Neural crest cell (in vitro differentiated cells): ENCODE measurements at regions not wholly inside any gene's neighbourhood (a gene's known extent, or its start where the extent isn't known, plus 50 kb on each side); places are given as distances from the start of the nearest gene placed in this dataset.

Experiments used
- DNase-seq: peaks from one replicate; pipeline ENCODE4 v3.0.0; 2021; ENCODE audit warnings: low read depth, mixed read lengths, low spot score
- H3K27ac Mint-ChIP-seq: one replicate; pipeline ENCODE4 v1.8.0; 2021; ENCODE audit warnings: mild to moderate bottlenecking, mixed read lengths; ENCODE audit not compliant: unreplicated experiment
- H3K27me3 Mint-ChIP-seq: 2 replicates; pipeline ENCODE4 v1.8.0; 2021; ENCODE audit warnings: low read depth, mild to moderate bottlenecking, mixed read lengths
- H3K36me3 Mint-ChIP-seq: 2 replicates; pipeline ENCODE4 v1.8.0; 2021; ENCODE audit warnings: low read depth, mild to moderate bottlenecking, mixed read lengths
- H3K4me1 Mint-ChIP-seq: 2 replicates; pipeline ENCODE4 v1.8.0; 2021; ENCODE audit warnings: mixed read lengths
- H3K4me3 Mint-ChIP-seq: one replicate; pipeline ENCODE4 v1.8.0; 2021; ENCODE audit warnings: mild to moderate bottlenecking, mixed read lengths
- H3K9me3 Mint-ChIP-seq: 2 replicates; pipeline ENCODE4 v1.8.0; 2021; ENCODE audit warnings: mixed read lengths
- TF ChIP-seq, protein P1 (sequence below): fragments of 200-600 bp; sonication (generic); conservative IDR thresholded peaks from 2 replicates; pipeline ENCODE4 v1.5.0; 2021; ENCODE audit warnings: antibody characterized with exemption, mild to moderate bottlenecking

DNA sequence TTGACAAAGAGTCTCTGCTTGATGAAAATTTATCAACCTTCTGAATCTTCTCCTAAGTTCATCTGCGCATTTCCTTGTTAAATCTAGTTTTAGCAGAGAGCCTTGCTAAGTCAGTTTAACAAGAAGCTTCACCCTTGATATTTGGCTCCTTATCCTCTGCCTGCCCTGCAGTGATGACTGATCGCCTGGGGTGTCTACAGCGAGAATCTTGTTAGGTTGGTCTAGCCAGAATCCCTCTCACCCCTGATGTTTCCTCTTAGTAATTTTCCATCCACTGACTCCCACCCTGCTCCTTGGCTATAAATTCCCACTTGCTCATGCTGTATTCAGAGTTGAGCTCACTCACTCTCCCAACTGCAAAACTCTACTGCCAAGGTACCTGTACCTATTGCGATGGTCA, 114.1 kb downstream of the TENT5A start:
- Mint-ChIP-seq H3K9me3 (peaks cover 16% of the 10 kb centered on the region), H3K27ac (no peak overlapping the region), H3K4me1 (peaks cover 21% of the 10 kb centered on the region), H3K36me3 (no peaks in the 10 kb centered on the region), H3K27me3 (no peaks in the 10 kb centered on the region), H3K4me3 (no peak overlapping the region)
- TF ChIP-seq, protein P1, sequence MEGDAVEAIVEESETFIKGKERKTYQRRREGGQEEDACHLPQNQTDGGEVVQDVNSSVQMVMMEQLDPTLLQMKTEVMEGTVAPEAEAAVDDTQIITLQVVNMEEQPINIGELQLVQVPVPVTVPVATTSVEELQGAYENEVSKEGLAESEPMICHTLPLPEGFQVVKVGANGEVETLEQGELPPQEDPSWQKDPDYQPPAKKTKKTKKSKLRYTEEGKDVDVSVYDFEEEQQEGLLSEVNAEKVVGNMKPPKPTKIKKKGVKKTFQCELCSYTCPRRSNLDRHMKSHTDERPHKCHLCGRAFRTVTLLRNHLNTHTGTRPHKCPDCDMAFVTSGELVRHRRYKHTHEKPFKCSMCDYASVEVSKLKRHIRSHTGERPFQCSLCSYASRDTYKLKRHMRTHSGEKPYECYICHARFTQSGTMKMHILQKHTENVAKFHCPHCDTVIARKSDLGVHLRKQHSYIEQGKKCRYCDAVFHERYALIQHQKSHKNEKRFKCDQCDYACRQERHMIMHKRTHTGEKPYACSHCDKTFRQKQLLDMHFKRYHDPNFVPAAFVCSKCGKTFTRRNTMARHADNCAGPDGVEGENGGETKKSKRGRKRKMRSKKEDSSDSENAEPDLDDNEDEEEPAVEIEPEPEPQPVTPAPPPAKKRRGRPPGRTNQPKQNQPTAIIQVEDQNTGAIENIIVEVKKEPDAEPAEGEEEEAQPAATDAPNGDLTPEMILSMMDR = no peak
- no peak for DNase-seq

DNA sequence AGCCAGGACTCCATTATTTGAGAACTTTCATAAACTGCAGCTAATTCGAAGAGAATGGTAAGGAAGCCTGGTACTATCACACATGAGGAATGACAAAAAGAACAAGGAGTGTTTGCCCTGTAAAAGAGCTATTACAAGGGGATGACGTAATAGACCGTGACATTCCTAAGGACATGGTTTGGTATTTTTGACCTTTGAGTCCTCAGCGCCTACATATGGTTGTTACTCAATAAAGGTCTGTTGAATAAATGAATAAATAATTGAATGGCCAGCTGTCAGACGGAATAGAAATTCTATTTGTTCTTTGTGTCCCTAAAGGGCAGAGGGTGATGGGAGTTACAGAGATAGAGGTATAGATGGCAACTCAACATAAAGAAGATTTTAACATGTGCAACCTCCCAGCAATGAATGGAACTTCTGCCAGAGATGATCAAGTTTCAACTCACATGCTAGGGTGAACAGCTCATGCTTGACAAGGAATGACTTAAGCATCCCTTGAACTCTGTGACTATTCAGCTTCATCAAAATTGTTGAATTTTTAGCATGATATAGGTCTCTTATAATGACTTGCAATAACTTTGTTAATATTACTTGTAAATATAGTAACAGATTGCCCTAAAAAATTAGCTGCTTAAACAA, 115.4 kb downstream of the TENT5A start:
- Mint-ChIP-seq H3K9me3 (peaks cover 10% of the 10 kb centered on the region), H3K4me3 (no peak overlapping the region), H3K27me3 (no peaks in the 10 kb centered on the region), H3K36me3 (no peaks in the 10 kb centered on the region), H3K27ac (no peak overlapping the region), H3K4me1 (peaks cover 21% of the 10 kb centered on the region)
- DNase-seq = no peak
- TF ChIP-seq, protein P1 = no peak

DNA sequence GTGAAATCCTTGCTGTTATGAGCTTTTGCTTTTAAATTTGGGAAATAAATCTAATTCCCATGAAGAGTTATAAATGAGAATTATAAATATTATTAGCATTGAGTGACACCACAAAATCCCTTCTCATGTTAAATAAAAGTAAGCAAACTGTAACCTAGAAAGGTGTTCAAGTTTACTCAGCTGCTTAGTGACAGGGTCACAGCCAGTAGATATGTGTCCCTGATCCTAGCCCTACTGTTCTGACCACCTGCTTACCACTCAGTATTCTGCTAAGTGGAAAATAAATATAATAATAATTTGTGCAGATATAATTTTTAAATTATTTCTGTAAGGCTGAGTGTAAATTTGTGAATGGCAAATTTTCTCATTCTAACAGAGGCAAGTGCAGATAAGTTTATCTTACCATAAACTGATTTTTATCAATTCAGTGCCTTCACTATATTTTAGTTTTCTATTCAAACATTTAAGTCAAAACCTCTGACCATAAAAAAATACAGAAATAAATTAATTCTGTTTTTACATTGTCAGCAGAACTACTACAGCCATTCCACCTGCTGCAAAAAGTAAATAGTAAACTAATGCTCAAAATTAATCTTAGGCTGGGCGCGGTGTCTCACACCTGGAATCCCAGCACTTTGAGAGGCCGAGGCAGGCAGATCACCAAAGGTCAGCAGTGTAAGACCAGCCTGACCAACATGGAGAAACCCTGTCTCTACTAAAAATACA, 118.2 kb downstream of the TENT5A start:
- peaks cover 21% of the 10 kb centered on the region for H3K4me1 Mint-ChIP-seq
- H3K36me3 Mint-ChIP-seq = peaks cover 8% of the 10 kb centered on the region
- no peak overlapping the region for H3K27ac Mint-ChIP-seq
- peaks cover 5% of the 10 kb centered on the region for H3K9me3 Mint-ChIP-seq
- no peak for DNase-seq
- H3K4me3 Mint-ChIP-seq = no peak overlapping the region
- no peaks in the 10 kb centered on the region for H3K27me3 Mint-ChIP-seq
- TF ChIP-seq, protein P1 = no peak

DNA sequence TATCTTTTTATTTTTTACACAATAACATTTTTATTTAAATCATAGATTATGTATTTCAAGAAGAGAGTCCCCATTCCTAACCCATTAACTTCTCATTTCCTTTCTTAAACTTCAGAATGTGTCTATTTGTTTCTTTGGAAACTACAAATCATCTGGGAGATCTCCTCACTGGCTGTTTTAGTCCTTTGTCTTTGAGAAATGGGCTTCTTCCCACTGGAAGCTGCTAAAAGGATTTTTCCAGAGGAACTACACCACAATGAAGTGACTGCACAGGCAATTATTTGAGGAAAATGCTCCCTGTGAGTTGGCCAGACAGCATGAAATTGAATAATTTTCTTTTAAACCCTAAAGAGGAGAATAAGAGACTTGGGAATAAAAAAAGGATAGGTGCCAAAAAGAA, 119.1 kb downstream of the TENT5A start:
- peaks cover 8% of the 10 kb centered on the region for H3K36me3 Mint-ChIP-seq
- no peak overlapping the region for H3K4me3 Mint-ChIP-seq
- H3K27me3 Mint-ChIP-seq = no peaks in the 10 kb centered on the region
- TF ChIP-seq, protein P1 = no peak
- H3K4me1 Mint-ChIP-seq = peaks cover 21% of the 10 kb centered on the region
- H3K9me3 Mint-ChIP-seq = peaks cover 5% of the 10 kb centered on the region
- no peak for DNase-seq
- H3K27ac Mint-ChIP-seq = no peak overlapping the region

DNA sequence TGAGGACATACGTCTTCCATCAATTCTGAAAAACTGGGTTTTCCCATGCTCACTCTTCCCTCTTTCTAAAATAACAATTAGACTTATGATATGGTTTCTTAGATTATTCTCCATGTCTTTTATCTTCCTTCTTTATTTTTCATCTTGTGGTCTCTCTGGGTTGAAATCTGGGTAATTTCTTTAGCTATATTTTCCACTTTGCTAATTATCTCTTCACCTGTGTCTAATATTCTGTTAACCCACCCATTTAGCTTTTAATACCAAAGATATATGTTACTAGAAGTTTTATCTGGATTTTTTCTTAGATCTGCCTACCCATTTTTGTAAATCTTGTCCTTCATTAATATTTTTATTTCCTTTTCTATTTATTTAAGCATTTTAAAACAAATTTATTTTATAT, 121.8 kb downstream of the TENT5A start:
- TF ChIP-seq, protein P1 = no peak
- no peak overlapping the region for H3K27ac Mint-ChIP-seq
- H3K27me3 Mint-ChIP-seq = no peaks in the 10 kb centered on the region
- no peak for DNase-seq
- peaks cover 5% of the 10 kb centered on the region for H3K9me3 Mint-ChIP-seq
- peaks cover 8% of the 10 kb centered on the region for H3K36me3 Mint-ChIP-seq
- H3K4me3 Mint-ChIP-seq = no peak overlapping the region
- peaks cover 2% of the 10 kb centered on the region for H3K4me1 Mint-ChIP-seq
